ENCODE measurements at regions not wholly inside any gene's neighbourhood (a gene's known extent, or its start where the extent isn't known, plus 50 kb on each side); places are given as distances from the start of the nearest gene placed in this dataset.

- no peak overlapping the region for H2BK5ac ChIP-seq (ENCODE audit: low read depth, low read length, poor library complexity)
- H2AK5ac ChIP-seq (ENCODE audit: low read length): no peak overlapping the region
- H3K4me2 ChIP-seq (ENCODE audit: low read length): no peak overlapping the region
- H3K9me3 ChIP-seq (ENCODE audit: insufficient read depth, low read depth, low read length): no peaks in the 10 kb centered on the region
- no peak overlapping the region for H3K18ac ChIP-seq (ENCODE audit: low read length)
- no peak overlapping the region for H3K4me3 ChIP-seq (ENCODE audit: low read depth, low read length)
- no CpG with 5 or more reads among the region's 4 CpGs for WGBS (ENCODE audit: extremely low coverage, insufficient coverage, insufficient read length)
- H3K4ac ChIP-seq (ENCODE audit: low read depth, low read length): no peak overlapping the region
- H3K79me1 ChIP-seq (ENCODE audit: low read length): no peaks in the 10 kb centered on the region
- H3K14ac ChIP-seq (ENCODE audit: low read length): no peak overlapping the region
- no peak overlapping the region for H4K91ac ChIP-seq (ENCODE audit: low read depth, low read length)
- no peaks in the 10 kb centered on the region for H3K79me2 ChIP-seq (ENCODE audit: control insufficient read depth, insufficient read depth, low read length, poor library complexity)
- H4K12ac ChIP-seq (ENCODE audit: low read depth, low read length): no peak overlapping the region
- H2AFZ ChIP-seq (ENCODE audit: insufficient read depth, low read length, poor library complexity): no peak overlapping the region
- H2BK120ac ChIP-seq (ENCODE audit: insufficient read depth, low read length, poor library complexity): no peak overlapping the region
- DNase-seq: no peak
- H2BK12ac ChIP-seq (ENCODE audit: low read length): no peak overlapping the region
- no peak overlapping the region for H3K9ac ChIP-seq (ENCODE audit: low read length)
- no peak overlapping the region for H3K27ac ChIP-seq (ENCODE audit: low read depth, low read length)
- H4K8ac ChIP-seq (ENCODE audit: low read depth, low read length): no peak overlapping the region
- no peak overlapping the region for H3K23ac ChIP-seq (ENCODE audit: low read length)
- no peaks in the 10 kb centered on the region for H3K36me3 ChIP-seq (ENCODE audit: control insufficient read depth in 1 of 2, insufficient read depth in 2 of 2, low read length in 2 of 2)
- H3K27me3 ChIP-seq (ENCODE audit: insufficient read depth, low read length): no peaks in the 10 kb centered on the region
- peaks cover 0 to 2% of the 10 kb centered on the region in 2 experiments for H3K4me1 ChIP-seq (ENCODE audit: control insufficient read depth in 1 of 2, insufficient read depth in 2 of 2, low read length in 2 of 2)
Measured at GRCh38 chr9:108724122-108724521, 131.7 kb downstream of the ACTL7B start.

- no peak overlapping the region for H2BK12ac ChIP-seq (ENCODE audit: low read length)
- H4K8ac ChIP-seq (ENCODE audit: low read depth, low read length): no peak overlapping the region
- DNase-seq: peak; percentile 38 to 41
- H3K79me1 ChIP-seq (ENCODE audit: low read length): no peaks in the 10 kb centered on the region
- H4K12ac ChIP-seq (ENCODE audit: low read depth, low read length): no peak overlapping the region
- H3K4me2 ChIP-seq (ENCODE audit: low read length): no peak overlapping the region
- H3K4ac ChIP-seq (ENCODE audit: low read depth, low read length): no peak overlapping the region
- no peaks in the 10 kb centered on the region for H3K36me3 ChIP-seq (ENCODE audit: control insufficient read depth in 1 of 2, insufficient read depth in 2 of 2, low read length in 2 of 2)
- no peak overlapping the region for H3K4me3 ChIP-seq (ENCODE audit: low read depth, low read length)
- H3K9ac ChIP-seq (ENCODE audit: low read length): no peak overlapping the region
- no peak overlapping the region for H2AK5ac ChIP-seq (ENCODE audit: low read length)
- peaks cover 0 to 2% of the 10 kb centered on the region in 2 experiments for H3K4me1 ChIP-seq (ENCODE audit: control insufficient read depth in 1 of 2, insufficient read depth in 2 of 2, low read length in 2 of 2)
- no peak overlapping the region for H3K27ac ChIP-seq (ENCODE audit: low read depth, low read length)
- H2AFZ ChIP-seq (ENCODE audit: insufficient read depth, low read length, poor library complexity): no peak overlapping the region
- H3K18ac ChIP-seq (ENCODE audit: low read length): no peak overlapping the region
- no peak overlapping the region for H2BK120ac ChIP-seq (ENCODE audit: insufficient read depth, low read length, poor library complexity)
- H3K14ac ChIP-seq (ENCODE audit: low read length): no peak overlapping the region
- no peaks in the 10 kb centered on the region for H3K27me3 ChIP-seq (ENCODE audit: insufficient read depth, low read length)
- H3K9me3 ChIP-seq (ENCODE audit: insufficient read depth, low read depth, low read length): no peaks in the 10 kb centered on the region
- WGBS (ENCODE audit: extremely low coverage, insufficient coverage, insufficient read length): no CpG with 5 or more reads among the region's 7 CpGs
- H3K79me2 ChIP-seq (ENCODE audit: control insufficient read depth, insufficient read depth, low read length, poor library complexity): no peaks in the 10 kb centered on the region
- H4K91ac ChIP-seq (ENCODE audit: low read depth, low read length): no peak overlapping the region
- no peak overlapping the region for H2BK5ac ChIP-seq (ENCODE audit: low read depth, low read length, poor library complexity)
- H3K23ac ChIP-seq (ENCODE audit: low read length): no peak overlapping the region
Measured at GRCh38 chr9:108722396-108722795, 133.4 kb downstream of the ACTL7B start.

GRCh38 chr9:108720191-108720642 is 135.6 kb downstream of the ACTL7B start:
- H2AK5ac ChIP-seq (ENCODE audit: low read length): no peak overlapping the region
- H4K12ac ChIP-seq (ENCODE audit: low read depth, low read length): no peak overlapping the region
- H3K9me3 ChIP-seq (ENCODE audit: insufficient read depth, low read depth, low read length): no peaks in the 10 kb centered on the region
- H2BK12ac ChIP-seq (ENCODE audit: low read length): no peak overlapping the region
- no peaks in the 10 kb centered on the region for H3K79me1 ChIP-seq (ENCODE audit: low read length)
- no peak overlapping the region for H2AFZ ChIP-seq (ENCODE audit: insufficient read depth, low read length, poor library complexity)
- H3K79me2 ChIP-seq (ENCODE audit: control insufficient read depth, insufficient read depth, low read length, poor library complexity): no peaks in the 10 kb centered on the region
- no peak overlapping the region for H3K23ac ChIP-seq (ENCODE audit: low read length)
- no peaks in the 10 kb centered on the region for H3K27me3 ChIP-seq (ENCODE audit: insufficient read depth, low read length)
- no peak overlapping the region for H3K4me3 ChIP-seq (ENCODE audit: low read depth, low read length)
- no peak overlapping the region for H3K27ac ChIP-seq (ENCODE audit: low read depth, low read length)
- H3K4ac ChIP-seq (ENCODE audit: low read depth, low read length): no peak overlapping the region
- H3K18ac ChIP-seq (ENCODE audit: low read length): no peak overlapping the region
- no peak overlapping the region for H3K4me2 ChIP-seq (ENCODE audit: low read length)
- H3K9ac ChIP-seq (ENCODE audit: low read length): no peak overlapping the region
- H4K8ac ChIP-seq (ENCODE audit: low read depth, low read length): no peak overlapping the region
- no peak overlapping the region for H3K14ac ChIP-seq (ENCODE audit: low read length)
- no peaks in the 10 kb centered on the region for H3K36me3 ChIP-seq (ENCODE audit: control insufficient read depth in 1 of 2, insufficient read depth in 2 of 2, low read length in 2 of 2)
- no peak overlapping the region for H4K91ac ChIP-seq (ENCODE audit: low read depth, low read length)
- peaks cover 0 to 2% of the 10 kb centered on the region in 2 experiments for H3K4me1 ChIP-seq (ENCODE audit: control insufficient read depth in 1 of 2, insufficient read depth in 2 of 2, low read length in 2 of 2)
- no peak overlapping the region for H2BK120ac ChIP-seq (ENCODE audit: insufficient read depth, low read length, poor library complexity)
- DNase-seq: peak in 1 of 2 donors; percentile 28
- no peak overlapping the region for H2BK5ac ChIP-seq (ENCODE audit: low read depth, low read length, poor library complexity)
- no CpG with 5 or more reads among the region's 2 CpGs for WGBS (ENCODE audit: extremely low coverage, insufficient coverage, insufficient read length)

GRCh38 chr9:108710424-108710823 is 145.4 kb downstream of the ACTL7B start:
- Histone ChIP-seq H3K4ac (ENCODE audit: low read depth, low read length) (no peak overlapping the region), H3K14ac (ENCODE audit: low read length) (no peak overlapping the region), H3K79me1 (ENCODE audit: low read length) (no peaks in the 10 kb centered on the region), H4K91ac (ENCODE audit: low read depth, low read length) (no peak overlapping the region), H3K23ac (ENCODE audit: low read length) (no peak overlapping the region), H3K4me1 (ENCODE audit: control insufficient read depth in 1 of 2, insufficient read depth in 2 of 2, low read length in 2 of 2) (peaks cover 0 to 2% of the 10 kb centered on the region in 2 experiments), H3K9me3 (ENCODE audit: insufficient read depth, low read depth, low read length) (no peaks in the 10 kb centered on the region), H2AFZ (ENCODE audit: insufficient read depth, low read length, poor library complexity) (no peak overlapping the region), H2AK5ac (ENCODE audit: low read length) (no peak overlapping the region), H3K9ac (ENCODE audit: low read length) (no peak overlapping the region), H2BK120ac (ENCODE audit: insufficient read depth, low read length, poor library complexity) (no peak overlapping the region), H3K4me3 (ENCODE audit: low read depth, low read length) (no peak overlapping the region), H2BK12ac (ENCODE audit: low read length) (no peak overlapping the region), H3K27me3 (ENCODE audit: insufficient read depth, low read length) (no peaks in the 10 kb centered on the region), H2BK5ac (ENCODE audit: low read depth, low read length, poor library complexity) (no peak overlapping the region), H3K27ac (ENCODE audit: low read depth, low read length) (no peak overlapping the region), H3K36me3 (ENCODE audit: control insufficient read depth in 1 of 2, insufficient read depth in 2 of 2, low read length in 2 of 2) (no peaks in the 10 kb centered on the region), H4K8ac (ENCODE audit: low read depth, low read length) (no peak overlapping the region), H3K79me2 (ENCODE audit: control insufficient read depth, insufficient read depth, low read length, poor library complexity) (no peaks in the 10 kb centered on the region), H3K18ac (ENCODE audit: low read length) (no peak overlapping the region), H3K4me2 (ENCODE audit: low read length) (no peak overlapping the region), H4K12ac (ENCODE audit: low read depth, low read length) (no peak overlapping the region)
- peak; percentile 95 to 98 for DNase-seq
- WGBS (ENCODE audit: extremely low coverage, insufficient coverage, insufficient read length): no CpG with 5 or more reads among the region's 3 CpGs
